BJ (cell line): ENCODE measurements at regions not wholly inside any gene's neighbourhood (a gene's known extent, or its start where the extent isn't known, plus 50 kb on each side); places are given as distances from the start of the nearest gene placed in this dataset.
A peak's percentile ranks its signal among the peaks of the same experiment; 100 is the strongest.
"Not testable (repeated sequence)": the region's sequence is repeated elsewhere in the genome, so short reads cannot be mapped to it uniquely, and the experiment has no call there.

Source experiments
- CTCF ChIA-PET: fragments of 350-600 bp; formaldehyde crosslinking; extraction: SDS; loops from one replicate; lab custom pipeline; 2021; ENCODE audit warnings: antibody characterized with exemption, inconsistent platforms; lab: Yijun Ruan, JAX
- POLR2A ChIA-PET: fragments of 300-600 bp; sonication (Branson Sonifier 250); formaldehyde crosslinking; extraction: SDS; loops from one replicate; lab custom pipeline; 2021; ENCODE audit warnings: antibody characterized with exemption; lab: Charles Lee
- DNase-seq: peaks from one replicate; pipeline ENCODE4 v3.0.0-alpha.2; 2011; ENCODE audit warnings: low read depth
- H3K27me3 ChIP-seq: 2 replicates; pipeline ENCODE4 v1.6.0; 2011; ENCODE audit warnings: low read length; ENCODE audit not compliant: control insufficient read depth, insufficient read depth
- H3K36me3 ChIP-seq: 2 replicates; pipeline ENCODE4 v1.5.1; 2011; ENCODE audit warnings: low read length; ENCODE audit not compliant: control insufficient read depth, insufficient read depth
- H3K4me3 ChIP-seq: 2 replicates; pipeline ENCODE4 v1.5.1; 2011; ENCODE audit warnings: low read depth, mild to moderate bottlenecking, control low read depth, low read length
- TF ChIP-seq, protein P1 (sequence below): IDR thresholded peaks from 2 replicates; pipeline ENCODE4 v1.5.1; 2011; ENCODE audit warnings: low read depth, mild to moderate bottlenecking, control low read depth, inconsistent platforms, low read length, moderate library complexity; ENCODE audit not compliant: insufficient read depth

GRCh38 chrX:3990569-3990968, 277.1 kb upstream of the PRKX start:
- no peaks in the 10 kb centered on the region for H3K36me3 ChIP-seq
- H3K27me3 ChIP-seq: no peaks in the 10 kb centered on the region
- no peak for DNase-seq
- H3K4me3 ChIP-seq: no peak overlapping the region
- TF ChIP-seq, protein P1, sequence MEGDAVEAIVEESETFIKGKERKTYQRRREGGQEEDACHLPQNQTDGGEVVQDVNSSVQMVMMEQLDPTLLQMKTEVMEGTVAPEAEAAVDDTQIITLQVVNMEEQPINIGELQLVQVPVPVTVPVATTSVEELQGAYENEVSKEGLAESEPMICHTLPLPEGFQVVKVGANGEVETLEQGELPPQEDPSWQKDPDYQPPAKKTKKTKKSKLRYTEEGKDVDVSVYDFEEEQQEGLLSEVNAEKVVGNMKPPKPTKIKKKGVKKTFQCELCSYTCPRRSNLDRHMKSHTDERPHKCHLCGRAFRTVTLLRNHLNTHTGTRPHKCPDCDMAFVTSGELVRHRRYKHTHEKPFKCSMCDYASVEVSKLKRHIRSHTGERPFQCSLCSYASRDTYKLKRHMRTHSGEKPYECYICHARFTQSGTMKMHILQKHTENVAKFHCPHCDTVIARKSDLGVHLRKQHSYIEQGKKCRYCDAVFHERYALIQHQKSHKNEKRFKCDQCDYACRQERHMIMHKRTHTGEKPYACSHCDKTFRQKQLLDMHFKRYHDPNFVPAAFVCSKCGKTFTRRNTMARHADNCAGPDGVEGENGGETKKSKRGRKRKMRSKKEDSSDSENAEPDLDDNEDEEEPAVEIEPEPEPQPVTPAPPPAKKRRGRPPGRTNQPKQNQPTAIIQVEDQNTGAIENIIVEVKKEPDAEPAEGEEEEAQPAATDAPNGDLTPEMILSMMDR: no peak
- ChIA-PET POLR2A (no interaction called here), CTCF (no interaction called here)

- H3K27me3 ChIP-seq, CTCF ChIA-PET, POLR2A ChIA-PET, DNase-seq, H3K36me3 ChIP-seq, H3K4me3 ChIP-seq: not testable (repeated sequence)
Observed at GRCh38 chrX:3972104-3972858, 258.8 kb upstream of the PRKX start.

GRCh38 chrX:3968749-3969148, 255.3 kb upstream of the PRKX start:
- H3K4me3 ChIP-seq: no peak overlapping the region

GRCh38 chrX:3963980-3964379, 250.5 kb upstream of the PRKX start:
- no peak for DNase-seq
- Histone ChIP-seq H3K27me3 (no peaks in the 10 kb centered on the region), H3K36me3 (no peaks in the 10 kb centered on the region), H3K4me3 (no peak overlapping the region)
- TF ChIP-seq, protein P1: no peak
- CTCF ChIA-PET: no interaction called here
- POLR2A ChIA-PET: no interaction called here

More at GRCh38 chrX:3968749-3969148, 255.3 kb upstream of the PRKX start:
- DNase-seq: no peak
- H3K36me3 ChIP-seq: no peaks in the 10 kb centered on the region
- TF ChIP-seq, protein P1: no peak
- POLR2A ChIA-PET: no interaction called here
- no peaks in the 10 kb centered on the region for H3K27me3 ChIP-seq
- CTCF ChIA-PET: no interaction called here

DNA sequence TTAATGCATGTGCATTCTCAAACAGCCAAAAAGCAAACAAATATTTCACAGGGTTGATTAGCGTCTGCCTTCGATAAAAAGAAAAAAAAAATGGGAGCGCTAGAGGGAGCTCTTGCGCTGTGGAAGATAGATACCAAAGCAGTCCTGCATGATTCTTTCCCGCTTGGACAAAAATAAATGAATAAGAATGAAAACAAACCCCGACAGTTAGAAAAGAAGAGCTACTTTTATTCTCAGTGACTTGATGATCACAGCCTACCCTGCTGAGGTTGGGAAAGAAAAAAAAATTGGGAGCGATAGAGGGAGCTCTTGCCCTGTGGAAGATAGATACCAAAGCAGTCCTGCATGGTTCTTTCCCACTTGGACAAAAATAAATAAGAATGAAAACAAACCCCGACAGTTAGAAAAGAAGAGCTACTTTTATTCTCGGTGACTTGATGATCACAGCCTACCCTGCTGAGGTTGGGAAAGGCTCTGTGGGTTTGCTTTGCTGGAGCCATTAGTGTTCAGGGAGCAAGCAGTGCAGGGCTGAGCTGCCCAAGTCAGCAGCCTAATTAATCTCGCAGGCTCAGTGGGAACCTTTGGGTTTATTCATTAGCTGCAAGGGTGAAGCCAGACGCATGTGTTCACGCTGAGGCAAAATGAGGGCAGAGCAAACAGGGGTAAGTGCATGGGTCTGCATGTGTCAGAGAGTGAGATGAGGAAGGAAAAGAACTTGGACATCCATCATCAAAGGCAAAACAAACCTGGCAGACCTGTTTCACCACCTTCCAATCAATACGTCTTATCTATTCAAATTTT, 249.3 kb upstream of the PRKX start:
- Histone ChIP-seq H3K4me3 (no peak overlapping the region), H3K36me3 (no peaks in the 10 kb centered on the region), H3K27me3 (no peaks in the 10 kb centered on the region)
- no peak for DNase-seq
- CTCF ChIA-PET: interaction anchor here (0.6 to 1.2 kb wide), 5 partner anchors 9 to 364 kb away, joined by 3 to 4 read pairs (median 3); no protein-coding TSS in a partner anchor
- TF ChIP-seq, protein P1: peak; percentile 58
- POLR2A ChIA-PET: no interaction called here
